ENCODE measurements at regions not wholly inside any gene's neighbourhood (a gene's known extent, or its start where the extent isn't known, plus 50 kb on each side); places are given as distances from the start of the nearest gene placed in this dataset.

DNA sequence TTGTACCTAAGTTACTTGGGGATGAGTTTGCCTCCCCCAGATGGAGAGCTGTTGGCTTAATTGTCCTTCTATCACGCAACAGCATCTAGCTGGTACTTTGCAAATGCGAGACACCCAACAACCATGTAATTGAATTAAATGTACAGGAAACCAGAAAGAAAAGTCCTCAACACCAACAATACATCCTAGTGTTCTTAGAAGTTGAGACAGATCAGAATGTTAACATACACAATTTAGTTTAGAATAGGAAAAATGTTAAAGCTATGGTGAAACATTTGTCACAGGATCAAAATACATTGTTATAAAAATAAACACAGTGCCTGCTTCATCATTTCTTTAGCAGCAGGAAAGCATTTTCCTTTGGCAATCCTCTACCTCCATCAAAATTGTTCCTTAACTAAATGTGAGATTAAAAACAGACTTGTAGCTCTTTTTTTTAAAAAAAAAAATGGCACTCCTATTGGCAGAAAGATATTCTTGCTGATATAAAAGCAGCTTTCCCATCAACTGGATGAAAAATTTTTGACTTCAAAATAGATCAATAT is 163.1 kb upstream of the MID1 start:
- intact Hi-C loops (cut with DNase I, micrococcal nuclease): no loop called here
- CTCF ChIA-PET: no interaction called here
- DNase-seq (no peak), ATAC-seq (no peak)
- POLR2A ChIA-PET: no interaction called here
- H3K9me3 Mint-ChIP-seq (ENCODE audit: low read depth): peaks cover 1% of the 10 kb centered on the region
- no peaks in the 10 kb centered on the region for H3K36me3 Mint-ChIP-seq (ENCODE audit: low read depth)
- H3K4me3 Mint-ChIP-seq: no peak overlapping the region
- no peaks in the 10 kb centered on the region for H3K27me3 Mint-ChIP-seq
- H3K27ac Mint-ChIP-seq: no peak overlapping the region
- H3K4me1 Mint-ChIP-seq: no peaks in the 10 kb centered on the region

DNA sequence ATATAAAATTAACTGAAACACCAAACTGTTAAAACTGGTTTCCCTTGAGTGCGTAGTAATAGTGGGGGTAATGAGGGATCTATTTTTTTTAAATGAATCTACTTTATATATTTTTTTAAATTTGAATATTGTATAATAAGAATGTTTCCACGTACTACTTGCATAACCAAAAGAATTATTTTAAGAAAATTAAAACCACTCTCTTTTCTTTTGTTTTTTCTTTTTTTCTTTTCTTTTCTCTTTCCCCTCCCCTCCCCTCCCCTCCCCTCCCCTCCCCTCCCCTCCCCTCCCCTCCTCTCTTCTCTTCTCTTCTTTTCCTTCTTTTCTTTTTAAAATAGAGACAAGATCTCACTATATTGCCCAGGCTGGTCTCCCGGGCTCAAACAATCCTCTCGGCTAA is 166.9 kb upstream of the MID1 start:
- Mint-ChIP-seq H3K36me3 (ENCODE audit: low read depth) (no peaks in the 10 kb centered on the region), H3K27ac (no peak overlapping the region), H3K27me3 (no peaks in the 10 kb centered on the region), H3K9me3 (ENCODE audit: low read depth) (no peaks in the 10 kb centered on the region), H3K4me3 (no peak overlapping the region), H3K4me1 (no peaks in the 10 kb centered on the region)
- intact Hi-C loops (cut with DNase I, micrococcal nuclease): no loop called here
- CTCF ChIA-PET: no interaction called here
- ATAC-seq (no peak), DNase-seq (no peak)
- POLR2A ChIA-PET: no interaction called here

DNA sequence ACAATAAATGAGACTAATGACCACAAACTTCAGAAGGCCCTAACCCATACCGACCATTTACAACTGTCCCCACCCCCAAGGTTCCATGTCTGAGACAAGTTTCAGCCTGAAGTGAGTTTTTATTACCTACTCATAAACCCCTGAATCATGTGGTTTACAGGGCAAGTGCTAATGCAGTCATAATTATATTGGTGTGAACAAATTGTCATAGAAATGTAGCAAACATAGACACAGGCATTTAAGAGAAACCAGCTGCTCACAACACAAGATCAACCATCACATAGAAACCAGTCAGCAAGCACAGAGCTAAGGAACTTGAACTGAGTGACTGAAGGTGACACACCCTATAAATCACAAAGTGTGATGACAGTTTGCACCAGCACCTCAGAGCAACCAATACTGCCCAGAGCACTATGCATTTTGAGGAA is 173.8 kb upstream of the MID1 start:
- H3K27me3 Mint-ChIP-seq: no peaks in the 10 kb centered on the region
- DNase-seq: no peak
- no peaks in the 10 kb centered on the region for H3K36me3 Mint-ChIP-seq (ENCODE audit: low read depth)
- H3K4me3 Mint-ChIP-seq: no peak overlapping the region
- CTCF ChIA-PET: no interaction called here
- intact Hi-C loops (cut with DNase I, micrococcal nuclease): no loop called here
- H3K27ac Mint-ChIP-seq: no peak overlapping the region
- ATAC-seq: no peak
- H3K9me3 Mint-ChIP-seq (ENCODE audit: low read depth): no peaks in the 10 kb centered on the region
- POLR2A ChIA-PET: no interaction called here
- H3K4me1 Mint-ChIP-seq: no peaks in the 10 kb centered on the region

DNA sequence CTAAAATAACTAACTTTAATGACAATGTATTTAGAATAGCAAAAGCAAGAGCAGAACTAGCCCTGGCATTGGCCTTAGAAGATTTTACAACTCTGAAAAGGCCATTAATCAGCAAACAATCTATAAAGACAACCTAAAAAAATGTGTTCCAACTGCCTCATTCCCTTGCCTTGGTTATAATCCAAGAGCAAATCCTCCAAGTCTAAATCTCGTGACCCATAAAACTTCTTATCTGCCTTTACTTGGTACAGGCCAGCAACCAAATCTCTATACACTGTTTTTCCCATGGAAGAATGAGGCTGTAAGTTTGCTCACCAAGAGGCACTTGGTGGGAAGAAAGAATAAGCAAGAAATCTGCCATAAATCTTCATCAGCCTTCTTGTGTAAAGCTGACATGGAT is 175.3 kb upstream of the MID1 start:
- H3K9me3 Mint-ChIP-seq (ENCODE audit: low read depth): no peaks in the 10 kb centered on the region
- no peak overlapping the region for H3K4me3 Mint-ChIP-seq
- H3K4me1 Mint-ChIP-seq: no peaks in the 10 kb centered on the region
- no peaks in the 10 kb centered on the region for H3K27me3 Mint-ChIP-seq
- intact Hi-C loops (cut with DNase I, micrococcal nuclease): no loop called here
- no peaks in the 10 kb centered on the region for H3K36me3 Mint-ChIP-seq (ENCODE audit: low read depth)
- ChIA-PET CTCF (no interaction called here), POLR2A (no interaction called here)
- H3K27ac Mint-ChIP-seq: no peak overlapping the region
- ATAC-seq (no peak), DNase-seq (no peak)

DNA sequence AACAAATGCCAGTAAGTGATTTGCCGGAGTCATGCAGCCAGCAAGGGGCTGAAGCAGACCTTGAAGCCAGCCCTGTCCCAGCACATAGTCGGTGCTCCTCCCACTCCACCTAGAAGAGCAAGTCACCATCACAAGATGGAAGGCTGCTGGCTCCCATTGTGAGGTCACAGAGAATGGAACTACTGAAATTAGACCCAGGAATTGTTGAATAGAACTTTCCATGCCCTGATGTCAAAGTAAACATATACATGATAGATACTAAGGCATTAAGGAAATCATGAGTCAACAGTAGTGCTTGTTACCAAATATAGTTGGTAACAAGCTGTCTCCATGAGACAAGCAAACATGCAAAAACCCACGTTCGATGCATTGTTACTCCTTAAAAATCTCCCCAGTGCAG is 177.1 kb upstream of the MID1 start:
- H3K36me3 Mint-ChIP-seq (ENCODE audit: low read depth): no peaks in the 10 kb centered on the region
- H3K9me3 Mint-ChIP-seq (ENCODE audit: low read depth): peaks cover 3% of the 10 kb centered on the region
- POLR2A ChIA-PET: no interaction called here
- DNase-seq (no peak), ATAC-seq (no peak)
- no peak overlapping the region for H3K4me3 Mint-ChIP-seq
- CTCF ChIA-PET: no interaction called here
- no peaks in the 10 kb centered on the region for H3K27me3 Mint-ChIP-seq
- H3K27ac Mint-ChIP-seq: no peak overlapping the region
- H3K4me1 Mint-ChIP-seq: no peaks in the 10 kb centered on the region
- intact Hi-C loops (cut with DNase I, micrococcal nuclease): no loop called here

DNA sequence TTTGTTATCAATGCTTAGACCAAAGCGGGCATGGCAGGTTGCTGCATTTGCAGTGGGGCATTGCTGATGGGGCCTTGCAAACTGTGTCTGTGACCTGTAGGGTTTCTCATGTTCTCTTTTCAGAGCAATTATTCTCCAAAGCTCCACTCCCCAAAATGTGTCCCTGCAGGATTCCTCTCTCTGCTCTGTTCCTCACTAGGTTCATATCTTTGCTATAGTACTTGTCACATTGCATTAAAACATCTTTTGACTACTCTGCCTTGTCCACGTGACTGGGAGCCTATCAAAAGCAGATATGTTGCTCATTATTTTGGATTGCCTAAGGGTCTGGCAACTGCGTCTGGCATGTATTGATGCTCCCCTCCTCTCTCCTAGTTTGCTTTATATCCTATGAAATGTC is 177.7 kb upstream of the MID1 start:
- H3K27ac Mint-ChIP-seq: no peak overlapping the region
- ATAC-seq: no peak
- H3K9me3 Mint-ChIP-seq (ENCODE audit: low read depth): peaks cover 3% of the 10 kb centered on the region
- POLR2A ChIA-PET: no interaction called here
- CTCF ChIA-PET: no interaction called here
- no peaks in the 10 kb centered on the region for H3K27me3 Mint-ChIP-seq
- H3K4me3 Mint-ChIP-seq: no peak overlapping the region
- no peaks in the 10 kb centered on the region for H3K36me3 Mint-ChIP-seq (ENCODE audit: low read depth)
- intact Hi-C loops (cut with DNase I, micrococcal nuclease): no loop called here
- no peak for DNase-seq
- H3K4me1 Mint-ChIP-seq: no peaks in the 10 kb centered on the region

DNA sequence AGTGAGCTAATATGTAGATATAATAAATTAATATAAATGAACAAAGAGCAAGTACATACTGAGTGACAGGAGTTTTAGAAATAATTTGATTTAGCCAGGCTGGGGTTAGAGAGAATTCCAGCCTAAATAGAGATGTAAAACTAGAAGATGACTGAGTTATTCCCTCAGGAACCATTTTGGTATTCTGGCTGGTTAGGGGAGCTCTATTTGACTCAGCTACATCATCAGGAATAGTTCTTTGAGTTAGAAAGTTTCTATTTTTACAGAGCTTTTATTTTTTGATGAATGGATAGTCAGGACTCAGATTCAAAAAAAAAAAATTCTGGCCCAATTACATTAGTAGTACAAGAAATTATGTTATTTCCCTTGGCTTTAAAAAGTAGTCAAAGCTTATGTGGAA is 180.4 kb upstream of the MID1 start:
- DNase-seq (no peak), ATAC-seq (no peak)
- H3K27me3 Mint-ChIP-seq: no peaks in the 10 kb centered on the region
- H3K36me3 Mint-ChIP-seq (ENCODE audit: low read depth): no peaks in the 10 kb centered on the region
- no peaks in the 10 kb centered on the region for H3K4me1 Mint-ChIP-seq
- no peak overlapping the region for H3K4me3 Mint-ChIP-seq
- no peak overlapping the region for H3K27ac Mint-ChIP-seq
- ChIA-PET POLR2A (interaction anchor here (0.6 kb wide), 1 partner anchor 21 kb away, joined by 3 read pairs; no protein-coding TSS in a partner anchor), CTCF (no interaction called here)
- intact Hi-C loops (cut with DNase I, micrococcal nuclease): no loop called here
- H3K9me3 Mint-ChIP-seq (ENCODE audit: low read depth): peaks cover 3% of the 10 kb centered on the region

DNA sequence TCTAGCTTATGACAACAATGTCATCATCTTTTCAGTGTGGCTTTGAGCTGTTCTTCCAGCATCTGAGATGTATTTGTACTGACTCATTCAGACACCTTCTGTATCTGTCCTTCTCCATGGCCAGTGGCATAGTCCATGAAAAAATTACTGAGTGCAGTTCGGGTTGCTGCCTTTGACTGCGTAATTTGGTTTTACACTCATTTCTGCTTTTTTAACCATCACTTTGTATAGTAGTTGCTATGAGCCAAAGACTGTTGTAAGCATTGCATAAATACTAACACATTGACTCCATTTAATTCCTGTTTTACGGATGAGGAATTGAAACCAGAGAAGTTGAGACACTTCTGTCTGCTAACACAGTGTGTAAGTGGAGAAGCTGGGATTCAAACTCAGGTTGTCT is 190.7 kb upstream of the MID1 start:
- Mint-ChIP-seq H3K4me3 (no peak overlapping the region), H3K36me3 (ENCODE audit: low read depth) (no peaks in the 10 kb centered on the region), H3K9me3 (ENCODE audit: low read depth) (peaks cover 3% of the 10 kb centered on the region), H3K27ac (no peak overlapping the region), H3K4me1 (no peaks in the 10 kb centered on the region), H3K27me3 (no peaks in the 10 kb centered on the region)
- POLR2A ChIA-PET: no interaction called here
- CTCF ChIA-PET: no interaction called here
- intact Hi-C loops (cut with DNase I, micrococcal nuclease): no loop called here
- DNase-seq (no peak), ATAC-seq (no peak)

DNA sequence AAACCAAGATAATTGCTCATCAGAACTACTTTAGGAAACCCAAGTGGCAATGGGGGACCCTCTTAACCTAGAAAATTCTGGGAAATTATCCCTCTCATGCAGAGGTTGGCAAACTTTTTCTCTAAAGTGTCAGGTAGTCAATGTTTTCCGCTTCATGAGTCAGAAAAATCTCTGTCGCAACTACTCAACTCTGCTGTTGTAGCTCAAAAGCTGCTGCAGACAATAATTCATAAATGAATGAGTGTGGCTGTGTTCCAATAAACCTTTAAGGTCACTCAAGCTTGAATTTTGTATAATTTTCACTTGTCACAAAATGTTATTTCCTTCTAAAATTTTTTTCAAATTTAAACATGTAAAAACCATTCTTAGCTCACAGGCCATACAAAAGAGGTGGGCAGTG is 193.4 kb upstream of the MID1 start:
- H3K36me3 Mint-ChIP-seq (ENCODE audit: low read depth): no peaks in the 10 kb centered on the region
- intact Hi-C loops (cut with DNase I, micrococcal nuclease): no loop called here
- no peaks in the 10 kb centered on the region for H3K4me1 Mint-ChIP-seq
- CTCF ChIA-PET: no interaction called here
- POLR2A ChIA-PET: no interaction called here
- H3K4me3 Mint-ChIP-seq: no peak overlapping the region
- no peak overlapping the region for H3K27ac Mint-ChIP-seq
- H3K27me3 Mint-ChIP-seq: no peaks in the 10 kb centered on the region
- ATAC-seq: no peak
- no peak for DNase-seq
- peaks cover 3% of the 10 kb centered on the region for H3K9me3 Mint-ChIP-seq (ENCODE audit: low read depth)

DNA sequence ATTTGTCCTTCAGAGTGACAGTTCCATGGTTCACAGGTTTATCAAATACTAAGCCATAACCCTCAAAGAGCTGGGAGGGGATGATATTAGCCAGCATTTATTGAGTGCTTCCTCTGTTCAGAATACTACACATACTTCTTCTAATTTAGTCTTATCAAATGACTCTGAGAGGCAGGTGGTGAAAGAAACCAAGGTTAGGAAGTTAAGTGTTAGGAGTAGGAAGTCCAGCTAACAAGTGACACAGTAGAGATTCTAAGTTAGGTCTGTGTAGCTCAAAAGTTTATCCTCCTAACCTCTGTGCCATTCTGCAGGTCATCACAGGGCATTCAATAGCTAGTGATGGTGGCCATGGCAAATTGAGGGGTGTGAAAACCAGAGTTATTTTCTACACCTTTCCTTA is 198.3 kb upstream of the MID1 start:
- no peaks in the 10 kb centered on the region for H3K27me3 Mint-ChIP-seq
- intact Hi-C loops (cut with DNase I, micrococcal nuclease): no loop called here
- H3K36me3 Mint-ChIP-seq (ENCODE audit: low read depth): no peaks in the 10 kb centered on the region
- ChIA-PET CTCF (no interaction called here), POLR2A (no interaction called here)
- H3K9me3 Mint-ChIP-seq (ENCODE audit: low read depth): no peaks in the 10 kb centered on the region
- ATAC-seq (no peak), DNase-seq (no peak)
- H3K4me3 Mint-ChIP-seq: no peak overlapping the region
- no peaks in the 10 kb centered on the region for H3K4me1 Mint-ChIP-seq
- no peak overlapping the region for H3K27ac Mint-ChIP-seq

DNA sequence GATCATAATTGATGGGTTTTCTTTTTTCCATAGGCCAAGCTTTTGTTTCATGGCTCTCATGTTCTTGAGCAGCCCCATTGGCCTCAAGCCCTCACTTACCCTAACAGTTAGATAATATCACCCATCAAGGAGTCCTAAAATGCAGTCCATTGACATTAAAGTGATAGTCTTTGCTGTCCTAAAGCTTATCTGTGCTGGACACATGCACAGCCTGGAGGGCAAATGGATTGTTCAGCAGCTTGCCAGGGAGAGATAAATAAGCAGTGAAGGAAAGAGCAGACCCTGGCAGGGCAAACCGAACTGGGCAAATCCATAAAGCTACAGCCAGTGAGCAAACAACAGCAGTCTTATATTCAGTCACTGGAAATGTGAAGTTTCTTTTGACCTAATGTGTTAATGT is 199.6 kb upstream of the MID1 start:
- ChIA-PET POLR2A (no interaction called here), CTCF (no interaction called here)
- H3K36me3 Mint-ChIP-seq (ENCODE audit: low read depth): no peaks in the 10 kb centered on the region
- H3K4me1 Mint-ChIP-seq: no peaks in the 10 kb centered on the region
- H3K4me3 Mint-ChIP-seq: no peak overlapping the region
- intact Hi-C loops (cut with DNase I, micrococcal nuclease): no loop called here
- no peak overlapping the region for H3K27ac Mint-ChIP-seq
- no peaks in the 10 kb centered on the region for H3K9me3 Mint-ChIP-seq (ENCODE audit: low read depth)
- no peaks in the 10 kb centered on the region for H3K27me3 Mint-ChIP-seq
- ATAC-seq (no peak), DNase-seq (no peak)

DNA sequence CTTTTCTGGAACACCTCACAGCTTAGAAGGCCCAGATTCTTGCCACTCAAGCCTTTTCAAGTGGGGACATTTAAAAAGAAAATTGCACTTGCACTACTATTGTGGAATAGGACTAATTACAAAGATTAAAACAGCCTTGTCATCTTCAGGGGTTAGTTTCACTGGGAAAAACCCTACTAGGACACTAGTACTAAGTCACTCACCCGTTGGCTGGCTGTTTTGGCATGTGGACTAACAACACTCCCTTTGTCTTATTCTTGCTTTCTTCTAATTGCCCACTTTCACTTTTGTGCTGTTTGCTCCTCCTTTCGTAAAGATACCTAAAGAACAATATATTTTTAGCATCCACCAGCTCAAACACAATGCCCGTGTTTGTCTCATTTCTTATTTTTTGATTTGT is 200.9 kb upstream of the MID1 start:
- Mint-ChIP-seq H3K4me1 (no peaks in the 10 kb centered on the region), H3K27me3 (no peaks in the 10 kb centered on the region), H3K9me3 (ENCODE audit: low read depth) (no peaks in the 10 kb centered on the region), H3K27ac (no peak overlapping the region), H3K36me3 (ENCODE audit: low read depth) (no peaks in the 10 kb centered on the region), H3K4me3 (no peak overlapping the region)
- intact Hi-C loops (cut with DNase I, micrococcal nuclease): no loop called here
- no peak for DNase-seq
- CTCF ChIA-PET: no interaction called here
- POLR2A ChIA-PET: no interaction called here
- ATAC-seq: no peak

DNA sequence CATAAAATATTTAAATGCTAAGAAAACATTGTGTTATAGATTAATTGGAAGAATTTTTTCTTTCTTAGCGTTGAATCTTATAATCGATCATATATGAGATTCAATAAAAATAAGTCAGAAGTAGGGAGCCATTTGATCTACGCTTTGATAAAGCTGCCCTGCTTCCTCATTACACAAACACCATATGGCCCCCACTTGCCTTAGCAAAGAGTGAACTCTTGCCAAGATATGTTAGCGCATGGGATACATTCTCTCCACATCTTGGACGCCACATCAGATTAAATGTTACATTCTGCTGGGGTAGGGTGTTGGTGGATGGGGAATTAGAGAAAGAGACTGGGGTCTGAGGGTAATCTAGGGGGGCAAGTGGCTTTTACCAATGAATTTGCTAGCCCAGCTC is 207.7 kb upstream of the MID1 start:
- no peaks in the 10 kb centered on the region for H3K4me1 Mint-ChIP-seq
- H3K36me3 Mint-ChIP-seq (ENCODE audit: low read depth): no peaks in the 10 kb centered on the region
- no peak for DNase-seq
- no peaks in the 10 kb centered on the region for H3K27me3 Mint-ChIP-seq
- no peak for ATAC-seq
- ChIA-PET POLR2A (no interaction called here), CTCF (no interaction called here)
- peaks cover 2% of the 10 kb centered on the region for H3K9me3 Mint-ChIP-seq (ENCODE audit: low read depth)
- no peak overlapping the region for H3K4me3 Mint-ChIP-seq
- intact Hi-C loops (cut with DNase I, micrococcal nuclease): no loop called here
- H3K27ac Mint-ChIP-seq: no peak overlapping the region

All from activated CD4-positive, alpha-beta T cell treated with anti-CD3 and anti-CD28 coated beads for 36 hours (primary cell).